NCI-H510A treated with DMSO at 0.1 percent for 48 hours (cell line): ENCODE measurements at regions not wholly inside any gene's neighbourhood (a gene's known extent, or its start where the extent isn't known, plus 50 kb on each side); places are given as distances from the start of the nearest gene placed in this dataset.
"Not testable (repeated sequence)": the region's sequence is repeated elsewhere in the genome, so short reads cannot be mapped to it uniquely, and the experiment has no call there.

ENCODE experiments used
- DNase-seq: peaks from one replicate; lab custom pipeline; 2025; lab: John Stamatoyannopoulos, UW

- no peak for DNase-seq
These were observed 57.7 kb downstream of the RAD51AP2 start for GRCh38 chr2:17460371-17461086.

GRCh38 chr2:17455343-17455742, 62.9 kb downstream of the RAD51AP2 start:
- DNase-seq = no peak

GRCh38 chr2:17446191-17446590, 72.0 kb downstream of the RAD51AP2 start:
- DNase-seq = not testable (repeated sequence)

GRCh38 chr2:17445744-17446143, 72.5 kb downstream of the RAD51AP2 start:
- no peak for DNase-seq

GRCh38 chr2:17442334-17442733, 75.9 kb downstream of the RAD51AP2 start:
- no peak for DNase-seq

GRCh38 chr2:17441790-17442189, 76.5 kb downstream of the RAD51AP2 start:
- no peak for DNase-seq

- no peak for DNase-seq
These were observed 77.0 kb downstream of the RAD51AP2 start for GRCh38 chr2:17441055-17441771.

- no peak for DNase-seq
These were observed 87.9 kb downstream of the RAD51AP2 start for GRCh38 chr2:17430326-17430725.

GRCh38 chr2:17429130-17429529, 89.1 kb downstream of the RAD51AP2 start:
- no peak for DNase-seq

GRCh38 chr2:17427401-17427800, 90.8 kb downstream of the RAD51AP2 start:
- no peak for DNase-seq

GRCh38 chr2:17426743-17427142, 91.5 kb downstream of the RAD51AP2 start:
- peak; percentile 10 for DNase-seq

- no peak for DNase-seq
These were observed 96.2 kb downstream of the RAD51AP2 start for GRCh38 chr2:17422061-17422460.

- DNase-seq = no peak
These were observed 101.3 kb downstream of the RAD51AP2 start for GRCh38 chr2:17416884-17417391.

GRCh38 chr2:17413036-17413435, 105.2 kb downstream of the RAD51AP2 start:
- no peak for DNase-seq

- DNase-seq = no peak
These were observed 117.1 kb downstream of the RAD51AP2 start for GRCh38 chr2:17401096-17401495.

GRCh38 chr2:17398770-17399169, 119.5 kb downstream of the RAD51AP2 start:
- no peak for DNase-seq

GRCh38 chr2:17388798-17389197, 129.4 kb downstream of the RAD51AP2 start:
- no peak for DNase-seq

GRCh38 chr2:17387591-17387990, 130.6 kb downstream of the RAD51AP2 start:
- DNase-seq = no peak

GRCh38 chr2:17386771-17387170, 131.5 kb downstream of the RAD51AP2 start:
- no peak for DNase-seq

- DNase-seq = no peak
These were observed 138.2 kb downstream of the RAD51AP2 start for GRCh38 chr2:17380003-17380402.

- no peak for DNase-seq
These were observed 143.0 kb downstream of the RAD51AP2 start for GRCh38 chr2:17375262-17375661.

- no peak for DNase-seq
These were observed 144.5 kb downstream of the RAD51AP2 start for GRCh38 chr2:17373741-17374140.

- no peak for DNase-seq
These were observed 145.2 kb downstream of the RAD51AP2 start for GRCh38 chr2:17373041-17373440.
